IMR-90 (cell line): ENCODE measurements at regions not wholly inside any gene's neighbourhood (a gene's known extent, or its start where the extent isn't known, plus 50 kb on each side); places are given as distances from the start of the nearest gene placed in this dataset.

Source experiments
- ATAC-seq: fragments of 200-7000 bp; cut with Tn5 transposase; 2 replicates; pipeline ENCODE4 v1.9.1; 2020; ENCODE audit warnings: low read depth, mild to moderate bottlenecking, moderate library complexity
- BruUV-seq: library from RNA; stranded (reverse); fragments of 400-500 nt; replicated peaks from 2 replicates; lab custom pipeline; 2021; lab: Mats Ljungman, UMichigan
- CTCF ChIA-PET: fragments of 300-600 bp; formaldehyde crosslinking; extraction: SDS; loops from one replicate; lab custom pipeline; 2021; ENCODE audit warnings: antibody characterized with exemption; lab: Yijun Ruan, JAX
- POLR2A ChIA-PET: fragments of 300-600 bp; sonication (Branson Sonifier 250); formaldehyde crosslinking; loops from one replicate; lab custom pipeline; 2022; ENCODE audit warnings: antibody characterized with exemption; ENCODE audit not compliant: unreplicated experiment; lab: Charles Lee
- DNase-seq: peaks from one replicate; pipeline ENCODE4 v3.0.0; 2013
- H2AFZ ChIP-seq: replicated peaks from 2 replicates; pipeline ENCODE3; 2013; ENCODE audit warnings: low read length, mild to moderate bottlenecking; ENCODE audit not compliant: poor library complexity
- H2AK5ac ChIP-seq: 2 replicates; pipeline ENCODE4 v1.6.1; 2013; ENCODE audit warnings: low read depth, low read length, inconsistent platforms
- H2AK9ac ChIP-seq: replicated peaks from 2 replicates; pipeline ENCODE3; 2013; ENCODE audit warnings: mild to moderate bottlenecking, low read depth, low read length, moderate library complexity; ENCODE audit not compliant: poor library complexity
- H2BK120ac ChIP-seq: 2 replicates; pipeline ENCODE4 v1.6.1; 2013; ENCODE audit warnings: low read depth, low read length, inconsistent platforms
- H2BK15ac ChIP-seq: 3 replicates; pipeline ENCODE4 v1.6.1; 2013; ENCODE audit warnings: low read depth, low read length, inconsistent platforms
- H2BK20ac ChIP-seq: 2 replicates; pipeline ENCODE4 v1.6.1; 2013; ENCODE audit warnings: low read depth, mild to moderate bottlenecking, inconsistent platforms, low read length, moderate library complexity
- H2BK5ac ChIP-seq: 2 replicates; pipeline ENCODE4 v1.6.1; 2013; ENCODE audit warnings: mild to moderate bottlenecking, low read depth, low read length, inconsistent platforms; ENCODE audit not compliant: poor library complexity, severe bottlenecking
- H3K14ac ChIP-seq: replicated peaks from 2 replicates; pipeline ENCODE4 v1.6.1; 2013; ENCODE audit warnings: low read depth, low read length, inconsistent platforms
- H3K18ac ChIP-seq: 2 replicates; pipeline ENCODE4 v1.6.1; 2013; ENCODE audit warnings: low read depth, low read length, control low read depth
- H3K23ac ChIP-seq: 2 replicates; pipeline ENCODE4 v1.6.1; 2013; ENCODE audit warnings: low read depth, low read length, inconsistent platforms
- H3K27ac ChIP-seq: 2 replicates; pipeline ENCODE4 v1.5.1; 2013; ENCODE audit warnings: mild to moderate bottlenecking, control low read depth, low read length; ENCODE audit not compliant: insufficient read depth
- H3K27me3 ChIP-seq: 2 replicates; pipeline ENCODE4 v1.6.1; 2013; ENCODE audit warnings: low read length; ENCODE audit not compliant: control insufficient read depth, insufficient read depth
- H3K36me3 ChIP-seq: 2 replicates; pipeline ENCODE4 v1.6.1; 2013; ENCODE audit warnings: low read length, mixed read lengths; ENCODE audit not compliant: control insufficient read depth, insufficient read depth
- H3K4ac ChIP-seq: 2 replicates; pipeline ENCODE4 v1.6.1; 2013; ENCODE audit warnings: low read depth, low read length, inconsistent platforms
- H3K4me1 ChIP-seq: 2 replicates; pipeline ENCODE4 v1.6.1; 2013; ENCODE audit warnings: low read length, mixed read lengths; ENCODE audit not compliant: control insufficient read depth, insufficient read depth
- H3K4me2 ChIP-seq: 2 replicates; pipeline ENCODE4 v1.6.1; 2013; ENCODE audit warnings: low read depth, mild to moderate bottlenecking, control low read depth, low read length, moderate library complexity
- H3K4me3 ChIP-seq: 2 replicates; pipeline ENCODE4 v1.5.1; 2013; ENCODE audit warnings: low read depth, mild to moderate bottlenecking, control low read depth, low read length, moderate library complexity; ENCODE audit not compliant: insufficient read depth
- H3K56ac ChIP-seq: 2 replicates; pipeline ENCODE4 v1.6.1; 2013; ENCODE audit warnings: low read length, inconsistent platforms; ENCODE audit not compliant: insufficient read depth; ENCODE audit errors: extremely low read depth
- H3K79me1 ChIP-seq, 2 experiments: 2 replicates each; pipeline ENCODE4 v1.6.1; 2013; ENCODE audit warnings: low read length in 2 of 2, inconsistent platforms in 1 of 2, low read depth in 1 of 2
- H3K9ac ChIP-seq: 2 replicates; pipeline ENCODE4 v1.6.1; 2013; ENCODE audit warnings: low read depth, low read length, control low read depth
- H3K9me1 ChIP-seq: 2 replicates; pipeline ENCODE4 v1.6.1; 2013; ENCODE audit warnings: low read length, inconsistent platforms; ENCODE audit not compliant: insufficient read depth
- H3K9me3 ChIP-seq: 2 replicates; pipeline ENCODE4 v1.6.1; 2013; ENCODE audit warnings: low read length; ENCODE audit not compliant: control insufficient read depth, insufficient read depth
- H4K20me1 ChIP-seq: 2 replicates; pipeline ENCODE4 v1.6.1; 2013; ENCODE audit warnings: low read length, inconsistent platforms; ENCODE audit not compliant: insufficient read depth
- H4K5ac ChIP-seq: 2 replicates; pipeline ENCODE4 v1.6.1; 2013; ENCODE audit warnings: mild to moderate bottlenecking, low read depth, low read length, control low read depth
- H4K8ac ChIP-seq, 2 experiments: 2 replicates each; pipeline ENCODE4 v1.6.1; 2013; ENCODE audit warnings: low read depth in 2 of 2, low read length in 2 of 2, control low read depth in 1 of 2, inconsistent platforms in 1 of 2
- H4K91ac ChIP-seq: 2 replicates; pipeline ENCODE4 v1.6.1; 2013; ENCODE audit warnings: low read depth, low read length, inconsistent platforms; ENCODE audit not compliant: insufficient read depth
- BHLHE40 ChIP-seq: fragments of 150-350 bp; IDR thresholded peaks from 2 replicates; pipeline ENCODE4 v1.6.1; 2016; ENCODE audit warnings: mild to moderate bottlenecking, low read depth, low read length
- CEBPB ChIP-seq: IDR thresholded peaks from 2 replicates; pipeline ENCODE4 v1.6.1; 2012; ENCODE audit warnings: low read depth, low read length, improper control_type of control experiment
- CHD1 ChIP-seq: IDR thresholded peaks from 2 replicates; pipeline ENCODE4 v1.6.1; 2012; ENCODE audit warnings: low read depth, low read length, improper control_type of control experiment
- FOS ChIP-seq: fragments of 150-350 bp; IDR thresholded peaks from 2 replicates; pipeline ENCODE4 v1.6.1; 2016; ENCODE audit warnings: low read depth, low read length
- MAFK ChIP-seq: IDR thresholded peaks from 2 replicates; pipeline ENCODE4 v1.6.1; 2012; ENCODE audit warnings: low read depth, low read length, improper control_type of control experiment
- MAZ ChIP-seq: IDR thresholded peaks from 2 replicates; pipeline ENCODE4 v1.6.1; 2012; ENCODE audit warnings: low read depth, mild to moderate bottlenecking, low read length, improper control_type of control experiment, moderate library complexity, borderline replicate concordance
- MXI1 ChIP-seq: IDR thresholded peaks from 2 replicates; pipeline ENCODE4 v1.6.1; 2012; ENCODE audit warnings: low read depth, mild to moderate bottlenecking, low read length, moderate library complexity, borderline replicate concordance
- NFE2L2 ChIP-seq: fragments of 150-350 bp; IDR thresholded peaks from 2 replicates; pipeline ENCODE4 v1.6.1; 2016; ENCODE audit warnings: low read depth, mild to moderate bottlenecking, low read length
- POLR2A ChIP-seq: IDR thresholded peaks from 2 replicates; pipeline ENCODE4 v1.6.1; 2012; ENCODE audit warnings: mild to moderate bottlenecking, low read depth, low read length
- RAD21 ChIP-seq: IDR thresholded peaks from 2 replicates; pipeline ENCODE4 v1.6.1; 2012; ENCODE audit warnings: low read length, improper control_type of control experiment
- RCOR1 ChIP-seq: IDR thresholded peaks from 2 replicates; pipeline ENCODE4 v1.6.1; 2012; ENCODE audit warnings: mild to moderate bottlenecking, low read length, improper control_type of control experiment; ENCODE audit not compliant: insufficient replicate concordance
- RFX5 ChIP-seq: IDR thresholded peaks from 2 replicates; pipeline ENCODE4 v1.8.0; 2012; ENCODE audit warnings: low read depth, mild to moderate bottlenecking, low read length, moderate library complexity
- SMC3 ChIP-seq: fragments of 150-350 bp; IDR thresholded peaks from 2 replicates; pipeline ENCODE4 v1.6.1; 2016; ENCODE audit warnings: low read depth, mild to moderate bottlenecking, antibody characterized with exemption, low read length, moderate library complexity
- USF2 ChIP-seq: fragments of 150-350 bp; IDR thresholded peaks from 2 replicates; pipeline ENCODE4 v1.6.1; 2017; ENCODE audit warnings: mild to moderate bottlenecking, antibody characterized with exemption, low read length, low read depth
- WGBS, 2 experiments: methylation state at CpG; one replicate each; pipeline versions ENCODE4 v1.1.5 to v1.1.7; 2013; ENCODE audit warnings: missing lambda C conversion rate in 2 of 2; ENCODE audit not compliant: insufficient read length in 1 of 2; ENCODE audit errors: extremely low coverage in 2 of 2; 5-methylcytosine and 5-hydroxymethylcytosine counted together
- dilution Hi-C: fragments of 300-500 bp; cut with HindIII; formaldehyde crosslinking; loops from one replicate; pipeline ENCODE4 v1.14.3; 2018; ENCODE audit warnings: low sequenced_read_pairs; ENCODE audit not compliant: unreplicated experiment
- in situ Hi-C: fragments of 300-500 bp; cut with MboI; formaldehyde crosslinking; loops from 3 replicates; pipeline ENCODE4 v1.14.3; 2019; ENCODE audit warnings: low sequenced_read_pairs, inconsistent platforms, mixed read lengths
- intact Hi-C: fragments of 100-400 bp; cut with micrococcal nuclease; formaldehyde crosslinking; loops from 2 replicates; pipeline ENCODE4 v1.10.0; 2022
- TF ChIP-seq, protein P1 (sequence below): fragments of 150-350 bp; IDR thresholded peaks from 2 replicates; pipeline ENCODE4 v1.6.1; 2016; ENCODE audit warnings: low read depth, mild to moderate bottlenecking, low read length, moderate library complexity, borderline replicate concordance
- TF ChIP-seq, protein P2 (sequence below): conservative IDR thresholded peaks from 2 replicates; pipeline ENCODE4 v1.5.1; 2012; ENCODE audit warnings: mild to moderate bottlenecking, low read depth, low read length, improper control_type of control experiment

- Histone ChIP-seq H4K20me1 (no peaks in the 10 kb centered on the region), H4K91ac (no peak overlapping the region), H2BK120ac (no peak overlapping the region), H3K4me3 (no peak overlapping the region), H2AK5ac (no peak overlapping the region), H3K27me3 (peaks cover 9% of the 10 kb centered on the region), H3K23ac (no peak overlapping the region), H3K9ac (no peak overlapping the region), H3K27ac (no peak overlapping the region), H3K9me3 (peaks cover 4% of the 10 kb centered on the region; the same call in 1 of the 2 replicates), H2BK20ac (no peak overlapping the region), H4K8ac (no peak overlapping the region), H3K4me2 (no peak overlapping the region), H3K14ac (no peak overlapping the region), H3K4me1 (no peaks in the 10 kb centered on the region), H2AFZ (no peak overlapping the region), H3K56ac (no peak overlapping the region), H3K9me1 (no peaks in the 10 kb centered on the region), H3K18ac (no peak overlapping the region), H2BK5ac (no peak overlapping the region), H2BK15ac (no peak overlapping the region), H4K5ac (no peak overlapping the region), H3K36me3 (no peaks in the 10 kb centered on the region), H3K79me1 (no peaks in the 10 kb centered on the region), H3K4ac (no peak overlapping the region), H2AK9ac (no peak overlapping the region)
- no CpG with 5 or more reads among the region's 5 CpGs for WGBS, 2 experiments
- in situ Hi-C loops, result no loop called here
- ATAC-seq, result no peak
- dilution Hi-C loops, result no loop called here
- DNase-seq, result no peak
- intact Hi-C loops, result no loop called here
- no peak for TF ChIP-seq MAZ
- no peak for TF ChIP-seq RCOR1
- TF ChIP-seq RFX5, result no peak
- TF ChIP-seq USF2, result no peak
- no peak for TF ChIP-seq SMC3
- TF ChIP-seq, protein P1, sequence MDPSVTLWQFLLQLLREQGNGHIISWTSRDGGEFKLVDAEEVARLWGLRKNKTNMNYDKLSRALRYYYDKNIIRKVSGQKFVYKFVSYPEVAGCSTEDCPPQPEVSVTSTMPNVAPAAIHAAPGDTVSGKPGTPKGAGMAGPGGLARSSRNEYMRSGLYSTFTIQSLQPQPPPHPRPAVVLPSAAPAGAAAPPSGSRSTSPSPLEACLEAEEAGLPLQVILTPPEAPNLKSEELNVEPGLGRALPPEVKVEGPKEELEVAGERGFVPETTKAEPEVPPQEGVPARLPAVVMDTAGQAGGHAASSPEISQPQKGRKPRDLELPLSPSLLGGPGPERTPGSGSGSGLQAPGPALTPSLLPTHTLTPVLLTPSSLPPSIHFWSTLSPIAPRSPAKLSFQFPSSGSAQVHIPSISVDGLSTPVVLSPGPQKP, result no peak
- no peak for TF ChIP-seq CEBPB
- no peak for TF ChIP-seq MXI1
- TF ChIP-seq NFE2L2, result no peak
- no peak for TF ChIP-seq RAD21
- TF ChIP-seq, protein P2, sequence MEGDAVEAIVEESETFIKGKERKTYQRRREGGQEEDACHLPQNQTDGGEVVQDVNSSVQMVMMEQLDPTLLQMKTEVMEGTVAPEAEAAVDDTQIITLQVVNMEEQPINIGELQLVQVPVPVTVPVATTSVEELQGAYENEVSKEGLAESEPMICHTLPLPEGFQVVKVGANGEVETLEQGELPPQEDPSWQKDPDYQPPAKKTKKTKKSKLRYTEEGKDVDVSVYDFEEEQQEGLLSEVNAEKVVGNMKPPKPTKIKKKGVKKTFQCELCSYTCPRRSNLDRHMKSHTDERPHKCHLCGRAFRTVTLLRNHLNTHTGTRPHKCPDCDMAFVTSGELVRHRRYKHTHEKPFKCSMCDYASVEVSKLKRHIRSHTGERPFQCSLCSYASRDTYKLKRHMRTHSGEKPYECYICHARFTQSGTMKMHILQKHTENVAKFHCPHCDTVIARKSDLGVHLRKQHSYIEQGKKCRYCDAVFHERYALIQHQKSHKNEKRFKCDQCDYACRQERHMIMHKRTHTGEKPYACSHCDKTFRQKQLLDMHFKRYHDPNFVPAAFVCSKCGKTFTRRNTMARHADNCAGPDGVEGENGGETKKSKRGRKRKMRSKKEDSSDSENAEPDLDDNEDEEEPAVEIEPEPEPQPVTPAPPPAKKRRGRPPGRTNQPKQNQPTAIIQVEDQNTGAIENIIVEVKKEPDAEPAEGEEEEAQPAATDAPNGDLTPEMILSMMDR, result no peak
- no peak for TF ChIP-seq POLR2A
- TF ChIP-seq BHLHE40, result no peak
- no peak for TF ChIP-seq FOS
- no peak for TF ChIP-seq CHD1
- TF ChIP-seq MAFK, result no peak
- ChIA-PET CTCF (no interaction called here), POLR2A (no interaction called here)
- BruUV-seq, result no TSS peak
Observed at GRCh38 chr2:19460761-19461160, 102.3 kb upstream of the OSR1 start.
